ENCODE measurements at regions not wholly inside any gene's neighbourhood (a gene's known extent, or its start where the extent isn't known, plus 50 kb on each side); places are given as distances from the start of the nearest gene placed in this dataset.

DNA sequence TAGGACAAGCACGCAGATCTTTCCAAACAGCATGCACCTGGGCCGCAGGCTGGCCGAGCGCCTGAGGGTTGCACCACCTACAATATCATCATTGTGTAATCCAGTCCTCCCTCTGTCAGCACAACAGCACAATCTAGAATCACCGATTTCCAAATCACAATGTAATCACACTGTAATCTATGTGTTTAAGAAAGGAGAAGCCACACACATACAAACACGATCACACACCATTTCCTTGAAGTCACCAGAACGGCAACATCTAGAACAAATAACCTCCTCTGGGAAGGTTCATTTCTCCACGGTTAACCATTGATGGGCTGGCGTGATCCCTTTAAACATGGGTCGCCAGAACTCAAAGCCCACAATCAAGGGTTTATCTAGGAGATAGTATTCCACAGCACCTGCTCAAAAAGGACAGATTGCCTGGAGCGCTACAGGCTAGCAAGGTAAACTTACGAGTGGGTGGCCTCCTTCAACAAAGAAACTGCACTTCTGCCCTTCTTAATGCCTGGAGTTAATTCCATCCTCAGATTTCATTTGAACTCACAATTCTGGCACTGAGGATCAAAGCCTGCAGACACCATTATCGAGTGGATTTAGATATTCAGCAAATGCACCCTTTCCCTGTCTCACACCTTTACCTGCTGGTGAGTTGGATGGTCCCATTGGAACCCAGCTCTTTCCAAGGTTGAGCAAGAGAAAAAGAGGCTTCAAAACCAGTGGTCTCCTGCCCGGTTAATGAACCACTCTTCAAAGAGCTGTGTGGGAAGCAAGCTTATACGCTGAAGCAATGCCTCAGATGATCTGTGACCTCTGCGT is 83.8 kb upstream of the FOXQ1 start:
- no peak overlapping the region for H3K27ac ChIP-seq (replicated peaks)
- intact Hi-C loops (cut with micrococcal nuclease), result no loop called here
- H3K36me3 ChIP-seq, result no peaks in the 10 kb centered on the region
- no peak overlapping the region for H3K4me3 ChIP-seq
- TF ChIP-seq, protein P1, sequence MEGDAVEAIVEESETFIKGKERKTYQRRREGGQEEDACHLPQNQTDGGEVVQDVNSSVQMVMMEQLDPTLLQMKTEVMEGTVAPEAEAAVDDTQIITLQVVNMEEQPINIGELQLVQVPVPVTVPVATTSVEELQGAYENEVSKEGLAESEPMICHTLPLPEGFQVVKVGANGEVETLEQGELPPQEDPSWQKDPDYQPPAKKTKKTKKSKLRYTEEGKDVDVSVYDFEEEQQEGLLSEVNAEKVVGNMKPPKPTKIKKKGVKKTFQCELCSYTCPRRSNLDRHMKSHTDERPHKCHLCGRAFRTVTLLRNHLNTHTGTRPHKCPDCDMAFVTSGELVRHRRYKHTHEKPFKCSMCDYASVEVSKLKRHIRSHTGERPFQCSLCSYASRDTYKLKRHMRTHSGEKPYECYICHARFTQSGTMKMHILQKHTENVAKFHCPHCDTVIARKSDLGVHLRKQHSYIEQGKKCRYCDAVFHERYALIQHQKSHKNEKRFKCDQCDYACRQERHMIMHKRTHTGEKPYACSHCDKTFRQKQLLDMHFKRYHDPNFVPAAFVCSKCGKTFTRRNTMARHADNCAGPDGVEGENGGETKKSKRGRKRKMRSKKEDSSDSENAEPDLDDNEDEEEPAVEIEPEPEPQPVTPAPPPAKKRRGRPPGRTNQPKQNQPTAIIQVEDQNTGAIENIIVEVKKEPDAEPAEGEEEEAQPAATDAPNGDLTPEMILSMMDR (IDR thresholded peaks at IDR 0.05; ENCODE audit: borderline replicate concordance), result no peak
- no peaks in the 10 kb centered on the region for H3K4me1 ChIP-seq
- H3K9me3 ChIP-seq (replicated peaks), result no peaks in the 10 kb centered on the region
- H3K27me3 ChIP-seq (ENCODE audit: low read depth), result peaks cover 59% of the 10 kb centered on the region
- no peak for DNase-seq

DNA sequence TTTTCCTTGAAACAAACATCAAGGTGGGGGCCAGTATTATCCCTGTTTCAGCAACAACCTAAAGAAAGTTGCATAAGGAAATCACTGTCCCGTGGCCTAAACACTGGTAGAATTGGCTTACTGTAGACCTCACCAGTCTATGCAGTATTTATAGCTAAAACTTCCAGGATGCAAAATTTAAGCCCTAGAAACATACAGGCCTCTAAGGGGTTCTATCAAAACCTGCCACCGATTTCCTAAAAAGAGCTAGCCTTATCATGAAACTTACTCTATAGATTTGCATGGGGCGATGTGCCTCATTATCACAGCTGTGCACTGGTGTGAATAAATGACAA is 84.3 kb upstream of the FOXQ1 start:
- peaks cover 54% of the 10 kb centered on the region for H3K27me3 ChIP-seq (ENCODE audit: low read depth)
- H3K27ac ChIP-seq (replicated peaks), result no peak overlapping the region
- no peaks in the 10 kb centered on the region for H3K4me1 ChIP-seq
- TF ChIP-seq, protein P1 (IDR thresholded peaks at IDR 0.05; ENCODE audit: borderline replicate concordance), result no peak
- no peak for DNase-seq
- no peak overlapping the region for H3K4me3 ChIP-seq
- no peaks in the 10 kb centered on the region for H3K9me3 ChIP-seq (replicated peaks)
- intact Hi-C loops (cut with micrococcal nuclease), result no loop called here
- H3K36me3 ChIP-seq, result no peaks in the 10 kb centered on the region

DNA sequence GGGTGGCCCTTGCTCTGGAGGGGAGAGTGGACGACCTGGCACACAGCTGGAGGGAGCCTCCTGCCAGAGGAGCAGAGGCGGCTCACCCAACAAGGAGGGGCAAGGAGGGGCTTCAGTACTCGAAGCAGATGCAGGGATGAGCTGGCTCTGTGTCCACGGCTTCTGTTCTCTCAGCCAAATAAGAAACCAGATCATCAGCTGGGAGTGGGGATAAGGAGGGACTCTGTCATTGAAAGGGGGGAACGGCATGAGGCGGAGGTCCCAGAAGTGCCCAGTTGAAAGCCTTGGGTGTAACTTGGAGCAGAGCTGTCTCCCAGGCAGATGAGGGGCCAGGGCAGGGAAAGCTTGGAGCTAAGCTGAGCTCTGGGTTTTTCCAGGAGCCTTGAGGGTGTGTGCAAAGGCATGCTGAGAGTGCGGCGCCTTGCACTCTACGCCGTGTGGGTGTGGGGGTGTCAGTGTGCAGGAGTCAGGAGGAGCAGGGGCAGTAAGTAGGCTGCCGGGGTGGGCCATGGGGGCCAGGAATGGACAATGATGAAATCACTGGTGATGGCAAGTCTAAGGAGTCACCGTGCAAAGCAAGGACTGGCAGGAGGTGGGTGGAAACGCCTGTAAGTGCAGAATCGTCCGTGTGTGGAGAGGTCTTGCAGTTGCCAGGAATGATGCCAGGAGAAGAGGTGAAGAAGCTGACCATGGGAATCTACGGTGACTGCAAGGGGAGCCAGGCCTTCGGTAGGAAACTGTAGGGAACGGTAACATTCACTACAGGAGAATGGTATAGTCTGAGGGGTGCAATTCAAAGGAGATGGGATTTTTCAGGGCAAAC is 85.4 kb upstream of the FOXQ1 start:
- no peaks in the 10 kb centered on the region for H3K4me1 ChIP-seq
- TF ChIP-seq, protein P1 (IDR thresholded peaks at IDR 0.05; ENCODE audit: borderline replicate concordance), result no peak
- no peak overlapping the region for H3K27ac ChIP-seq (replicated peaks)
- H3K4me3 ChIP-seq, result no peak overlapping the region
- H3K9me3 ChIP-seq (replicated peaks), result no peaks in the 10 kb centered on the region
- peaks cover 43% of the 10 kb centered on the region for H3K27me3 ChIP-seq (ENCODE audit: low read depth)
- intact Hi-C loops (cut with micrococcal nuclease), result no loop called here
- DNase-seq, result no peak
- no peaks in the 10 kb centered on the region for H3K36me3 ChIP-seq

DNA sequence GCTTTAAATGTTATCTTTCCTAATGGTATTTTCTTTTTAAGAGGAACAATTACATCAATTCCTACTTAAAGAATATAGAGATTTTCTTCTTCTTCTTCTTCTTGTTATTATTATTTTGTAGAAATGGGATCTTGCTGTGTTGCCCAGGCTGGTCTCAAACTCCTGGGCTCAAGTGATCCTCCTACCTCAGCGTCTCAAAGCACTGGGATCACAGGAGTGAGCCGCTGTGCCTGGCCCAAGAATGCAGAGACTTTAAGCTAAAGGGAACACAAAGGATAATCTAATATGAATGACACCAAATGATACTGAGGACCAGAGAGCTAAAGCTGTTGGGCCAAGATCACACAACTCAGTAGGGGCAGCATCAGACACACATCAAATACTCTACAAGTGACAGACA is 87.4 kb upstream of the FOXQ1 start:
- TF ChIP-seq, protein P1 (IDR thresholded peaks at IDR 0.05; ENCODE audit: borderline replicate concordance), result no peak
- intact Hi-C loops (cut with micrococcal nuclease), result no loop called here
- H3K4me1 ChIP-seq, result no peaks in the 10 kb centered on the region

DNA sequence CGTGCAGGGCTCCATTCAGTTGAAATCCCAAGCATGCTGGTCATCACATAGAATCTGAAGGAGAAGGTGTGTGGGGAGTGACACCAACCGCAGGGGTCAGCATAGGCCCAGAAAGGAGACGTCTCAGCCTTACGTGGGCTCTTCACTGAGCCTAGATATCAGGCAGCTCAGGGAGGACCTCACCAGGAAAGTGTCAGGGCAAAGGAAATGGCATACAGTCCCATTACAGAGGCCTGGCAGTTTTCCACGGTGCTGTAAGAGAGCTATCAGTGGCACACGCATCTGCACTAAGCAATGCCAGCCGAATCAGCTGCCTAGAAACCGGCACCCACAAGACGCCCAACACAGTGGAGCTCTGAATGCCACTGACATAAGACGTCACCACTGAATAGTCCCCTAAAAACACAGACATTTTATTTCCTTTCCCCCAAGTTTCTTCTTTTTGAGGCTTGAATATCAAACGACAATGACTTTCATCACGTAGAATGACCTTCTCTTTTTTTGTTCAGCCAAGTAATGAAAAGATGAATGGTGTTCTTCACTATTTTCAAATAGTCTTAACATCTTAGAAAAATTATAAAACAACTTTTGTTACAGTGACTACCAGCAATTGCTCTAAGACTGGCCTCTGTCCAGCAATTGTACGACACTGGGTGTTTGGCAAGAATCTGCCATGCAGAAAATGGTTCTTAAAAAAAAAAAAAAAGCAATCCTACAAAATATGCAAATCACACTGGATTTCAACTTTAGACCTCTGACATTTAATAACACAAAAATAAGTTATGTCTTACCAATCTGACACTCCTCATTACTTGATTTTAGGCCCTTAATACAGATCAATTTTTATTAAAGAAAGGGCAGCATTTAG is 88.9 kb upstream of the FOXQ1 start:
- H3K27ac ChIP-seq (replicated peaks), result no peak overlapping the region
- H3K9me3 ChIP-seq (replicated peaks), result no peaks in the 10 kb centered on the region
- peaks cover 18% of the 10 kb centered on the region for H3K27me3 ChIP-seq (ENCODE audit: low read depth)
- TF ChIP-seq, protein P1 (IDR thresholded peaks at IDR 0.05; ENCODE audit: borderline replicate concordance), result no peak
- peak; percentile 52 for DNase-seq
- H3K4me1 ChIP-seq, result no peaks in the 10 kb centered on the region
- intact Hi-C loops (cut with micrococcal nuclease), result no loop called here
- H3K36me3 ChIP-seq, result no peaks in the 10 kb centered on the region
- H3K4me3 ChIP-seq, result no peak overlapping the region

More for the DNA sequence above, 87.4 kb upstream of the FOXQ1 start:
- Histone ChIP-seq H3K9me3 (replicated peaks) (no peaks in the 10 kb centered on the region), H3K27ac (replicated peaks) (no peak overlapping the region), H3K4me3 (no peak overlapping the region), H3K27me3 (ENCODE audit: low read depth) (peaks cover 23% of the 10 kb centered on the region), H3K36me3 (no peaks in the 10 kb centered on the region)
- DNase-seq, result no peak

Measured in left ventricle myocardium inferior (tissue), 1 donor.